Stimulated activated memory B cell treated with anti-CD40 and anti-IgM and Interleukin-4, amounts not matched to agents 10 μg/mL and 1 μg/mL and 100 μg/mL, for 72 hours (primary cell): ENCODE measurements at regions not wholly inside any gene's neighbourhood (a gene's known extent, or its start where the extent isn't known, plus 50 kb on each side); places are given as distances from the start of the nearest gene placed in this dataset.

ENCODE experiments used
- ATAC-seq: fragments of 150-1000 bp; cut with Tn5 transposase; 2 replicates; pipeline ENCODE4 v1.10.0; 2021
- H3K27ac Mint-ChIP-seq: one replicate; pipeline ENCODE4 v1.8.0; 2022; ENCODE audit warnings: mild to moderate bottlenecking, mixed read lengths
- H3K27me3 Mint-ChIP-seq: one replicate; pipeline ENCODE4 v1.8.0; 2022; ENCODE audit warnings: mixed read lengths
- H3K36me3 Mint-ChIP-seq: one replicate; pipeline ENCODE4 v1.8.0; 2022; ENCODE audit warnings: mixed read lengths
- H3K4me1 Mint-ChIP-seq: one replicate; pipeline ENCODE4 v1.8.0; 2022; ENCODE audit warnings: mixed read lengths
- H3K4me3 Mint-ChIP-seq: one replicate; pipeline ENCODE4 v1.8.0; 2022; ENCODE audit warnings: mild to moderate bottlenecking, moderate library complexity, mixed read lengths
- H3K9me3 Mint-ChIP-seq: one replicate; pipeline ENCODE4 v1.8.0; 2022; ENCODE audit warnings: mixed read lengths

- peaks cover 13% of the 10 kb centered on the region for H3K27me3 Mint-ChIP-seq
- H3K9me3 Mint-ChIP-seq = peaks cover 22% of the 10 kb centered on the region
- H3K36me3 Mint-ChIP-seq = no peaks in the 10 kb centered on the region
- no peak for ATAC-seq
- H3K4me1 Mint-ChIP-seq = no peaks in the 10 kb centered on the region
- H3K27ac Mint-ChIP-seq = no peak overlapping the region
- no peak overlapping the region for H3K4me3 Mint-ChIP-seq
These were observed 52.3 kb upstream of the SNTG2 start for GRCh38 chr2:898319-898718.

DNA sequence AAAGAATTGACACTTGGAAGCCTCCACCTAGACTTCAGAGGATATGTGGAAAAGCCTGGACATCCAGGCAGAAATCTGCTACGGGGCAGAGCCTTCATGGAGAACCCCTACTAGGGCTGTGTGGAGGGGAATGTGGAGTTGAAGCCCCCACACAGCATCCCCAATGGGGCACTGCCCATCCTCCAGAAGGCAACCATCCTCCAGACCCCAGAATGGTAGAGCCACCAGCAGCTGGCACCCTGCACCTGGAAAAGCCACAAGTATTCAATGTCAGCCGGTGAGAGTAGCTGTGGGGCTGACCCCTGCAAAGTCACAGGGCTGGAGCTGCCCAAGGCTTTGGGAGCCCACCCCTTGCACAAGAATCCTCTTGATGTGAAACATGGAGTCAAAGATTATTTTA is 53.6 kb upstream of the SNTG2 start:
- Mint-ChIP-seq H3K27ac (no peak overlapping the region), H3K36me3 (no peaks in the 10 kb centered on the region), H3K4me3 (no peak overlapping the region), H3K4me1 (no peaks in the 10 kb centered on the region), H3K9me3 (peaks cover 22% of the 10 kb centered on the region), H3K27me3 (peaks cover 17% of the 10 kb centered on the region)
- no peak for ATAC-seq

DNA sequence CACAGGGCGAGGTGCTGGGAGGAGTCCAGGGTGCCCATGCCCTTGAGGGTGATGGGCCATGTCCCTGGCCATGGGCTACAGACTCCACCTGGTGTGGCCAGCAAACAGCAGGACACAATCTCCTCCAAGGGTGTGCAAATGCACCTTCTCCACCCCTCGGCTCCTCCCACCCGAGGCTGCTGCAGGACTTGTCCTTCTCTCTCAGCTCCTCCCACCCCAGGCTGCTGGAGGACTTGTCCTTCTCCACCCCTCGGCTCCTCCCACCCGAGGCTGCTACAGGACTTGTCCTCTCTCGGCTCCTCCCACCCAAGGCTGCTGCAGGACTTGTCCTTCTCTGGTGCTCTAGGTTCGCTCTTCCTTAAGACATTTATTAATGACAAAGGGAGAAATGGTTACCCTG is 57.3 kb upstream of the SNTG2 start:
- no peaks in the 10 kb centered on the region for H3K36me3 Mint-ChIP-seq
- H3K4me3 Mint-ChIP-seq = no peak overlapping the region
- no peak for ATAC-seq
- no peak overlapping the region for H3K27ac Mint-ChIP-seq
- peaks cover 22% of the 10 kb centered on the region for H3K9me3 Mint-ChIP-seq
- H3K4me1 Mint-ChIP-seq = no peaks in the 10 kb centered on the region
- H3K27me3 Mint-ChIP-seq = peaks cover 36% of the 10 kb centered on the region

- no peak for ATAC-seq
- peaks cover 36% of the 10 kb centered on the region for H3K27me3 Mint-ChIP-seq
- H3K9me3 Mint-ChIP-seq = peaks cover 22% of the 10 kb centered on the region
- H3K36me3 Mint-ChIP-seq = no peaks in the 10 kb centered on the region
- no peak overlapping the region for H3K4me3 Mint-ChIP-seq
- H3K27ac Mint-ChIP-seq = no peak overlapping the region
- no peaks in the 10 kb centered on the region for H3K4me1 Mint-ChIP-seq
These were observed 57.8 kb upstream of the SNTG2 start for GRCh38 chr2:892892-893291.

GRCh38 chr2:892401-892800 is 58.2 kb upstream of the SNTG2 start:
- H3K4me3 Mint-ChIP-seq = no peak overlapping the region
- H3K27me3 Mint-ChIP-seq = peaks cover 36% of the 10 kb centered on the region
- H3K9me3 Mint-ChIP-seq = peaks cover 19% of the 10 kb centered on the region
- no peaks in the 10 kb centered on the region for H3K36me3 Mint-ChIP-seq
- no peaks in the 10 kb centered on the region for H3K4me1 Mint-ChIP-seq
- no peak for ATAC-seq
- no peak overlapping the region for H3K27ac Mint-ChIP-seq

GRCh38 chr2:891734-892133 is 58.9 kb upstream of the SNTG2 start:
- Mint-ChIP-seq H3K9me3 (peaks cover 17% of the 10 kb centered on the region), H3K4me1 (no peaks in the 10 kb centered on the region), H3K27me3 (peaks cover 36% of the 10 kb centered on the region)

GRCh38 chr2:890791-891190 is 59.9 kb upstream of the SNTG2 start:
- Mint-ChIP-seq H3K27me3 (peaks cover 43% of the 10 kb centered on the region), H3K4me1 (no peaks in the 10 kb centered on the region), H3K9me3 (peaks cover 8% of the 10 kb centered on the region), H3K27ac (no peak overlapping the region), H3K4me3 (no peak overlapping the region), H3K36me3 (no peaks in the 10 kb centered on the region)
- ATAC-seq = no peak

More at GRCh38 chr2:891734-892133, 58.9 kb upstream of the SNTG2 start:
- no peak overlapping the region for H3K4me3 Mint-ChIP-seq
- no peaks in the 10 kb centered on the region for H3K36me3 Mint-ChIP-seq
- no peak for ATAC-seq
- H3K27ac Mint-ChIP-seq = no peak overlapping the region

- Mint-ChIP-seq H3K4me3 (no peak overlapping the region), H3K4me1 (no peaks in the 10 kb centered on the region), H3K27me3 (peaks cover 49% of the 10 kb centered on the region), H3K9me3 (peaks cover 4% of the 10 kb centered on the region), H3K27ac (no peak overlapping the region), H3K36me3 (no peaks in the 10 kb centered on the region)
- ATAC-seq = peak; percentile 10
These were observed 60.4 kb upstream of the SNTG2 start for GRCh38 chr2:890214-890613.

- Mint-ChIP-seq H3K4me3 (no peak overlapping the region), H3K4me1 (no peaks in the 10 kb centered on the region), H3K27me3 (peaks cover 60% of the 10 kb centered on the region), H3K27ac (no peak overlapping the region), H3K9me3 (no peaks in the 10 kb centered on the region), H3K36me3 (no peaks in the 10 kb centered on the region)
- ATAC-seq = no peak
These were observed 61.6 kb upstream of the SNTG2 start for GRCh38 chr2:888906-889566.

DNA sequence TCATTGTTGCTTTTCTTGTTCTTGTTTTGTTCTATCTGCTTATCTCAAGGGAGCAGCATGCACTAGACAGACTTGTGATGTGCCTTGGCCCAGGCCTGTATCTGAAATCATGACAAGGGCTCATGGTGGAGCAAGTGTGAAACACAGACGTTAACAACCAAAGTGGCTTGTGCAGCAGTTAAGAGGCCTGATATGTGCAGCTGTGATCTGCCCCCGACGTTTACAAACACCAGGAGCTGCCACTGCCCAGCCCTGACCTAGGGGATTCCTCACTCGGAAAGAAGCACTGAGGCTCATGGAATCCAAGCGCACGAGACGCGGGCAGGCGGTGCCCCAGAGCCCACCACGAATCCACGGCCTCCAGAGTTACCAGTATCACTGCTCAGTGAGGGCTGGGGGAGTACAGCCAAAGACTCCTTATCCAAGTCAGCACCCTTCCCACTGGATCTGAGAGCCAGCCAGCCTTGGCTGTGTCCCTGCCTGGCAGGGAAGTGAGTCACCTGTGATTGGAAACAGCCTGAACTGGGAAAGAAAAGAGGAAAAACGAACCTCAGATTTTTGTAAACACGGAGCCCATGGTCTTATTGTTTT is 62.3 kb upstream of the SNTG2 start:
- Mint-ChIP-seq H3K27me3 (peaks cover 61% of the 10 kb centered on the region), H3K36me3 (no peaks in the 10 kb centered on the region)

DNA sequence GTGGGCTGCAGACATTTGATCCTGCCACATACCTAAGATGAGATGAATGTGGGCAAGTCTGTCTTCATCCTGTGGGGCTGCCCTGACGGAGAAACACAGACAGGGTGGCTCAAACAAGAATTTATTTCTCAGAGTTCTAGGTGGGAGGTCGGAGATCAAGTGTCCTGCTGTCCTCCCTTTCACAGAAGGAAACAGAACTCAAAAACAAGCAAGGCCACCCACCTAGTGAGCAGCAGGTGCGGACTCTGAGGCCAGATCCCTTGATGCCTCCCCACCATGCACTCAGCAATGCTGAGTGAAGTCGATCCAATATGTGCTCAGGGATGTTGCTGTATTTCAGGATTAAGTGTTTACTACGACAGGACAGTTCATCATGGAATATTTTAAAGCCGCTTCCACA is 63.0 kb upstream of the SNTG2 start:
- no peaks in the 10 kb centered on the region for H3K36me3 Mint-ChIP-seq
- peaks cover 55% of the 10 kb centered on the region for H3K27me3 Mint-ChIP-seq
- H3K9me3 Mint-ChIP-seq = no peaks in the 10 kb centered on the region
- no peak overlapping the region for H3K27ac Mint-ChIP-seq
- H3K4me3 Mint-ChIP-seq = no peak overlapping the region
- H3K4me1 Mint-ChIP-seq = no peaks in the 10 kb centered on the region
- no peak for ATAC-seq

More for the DNA sequence above, 62.3 kb upstream of the SNTG2 start:
- ATAC-seq = no peak
- Mint-ChIP-seq H3K9me3 (no peaks in the 10 kb centered on the region), H3K27ac (no peak overlapping the region), H3K4me3 (no peak overlapping the region), H3K4me1 (no peaks in the 10 kb centered on the region)

DNA sequence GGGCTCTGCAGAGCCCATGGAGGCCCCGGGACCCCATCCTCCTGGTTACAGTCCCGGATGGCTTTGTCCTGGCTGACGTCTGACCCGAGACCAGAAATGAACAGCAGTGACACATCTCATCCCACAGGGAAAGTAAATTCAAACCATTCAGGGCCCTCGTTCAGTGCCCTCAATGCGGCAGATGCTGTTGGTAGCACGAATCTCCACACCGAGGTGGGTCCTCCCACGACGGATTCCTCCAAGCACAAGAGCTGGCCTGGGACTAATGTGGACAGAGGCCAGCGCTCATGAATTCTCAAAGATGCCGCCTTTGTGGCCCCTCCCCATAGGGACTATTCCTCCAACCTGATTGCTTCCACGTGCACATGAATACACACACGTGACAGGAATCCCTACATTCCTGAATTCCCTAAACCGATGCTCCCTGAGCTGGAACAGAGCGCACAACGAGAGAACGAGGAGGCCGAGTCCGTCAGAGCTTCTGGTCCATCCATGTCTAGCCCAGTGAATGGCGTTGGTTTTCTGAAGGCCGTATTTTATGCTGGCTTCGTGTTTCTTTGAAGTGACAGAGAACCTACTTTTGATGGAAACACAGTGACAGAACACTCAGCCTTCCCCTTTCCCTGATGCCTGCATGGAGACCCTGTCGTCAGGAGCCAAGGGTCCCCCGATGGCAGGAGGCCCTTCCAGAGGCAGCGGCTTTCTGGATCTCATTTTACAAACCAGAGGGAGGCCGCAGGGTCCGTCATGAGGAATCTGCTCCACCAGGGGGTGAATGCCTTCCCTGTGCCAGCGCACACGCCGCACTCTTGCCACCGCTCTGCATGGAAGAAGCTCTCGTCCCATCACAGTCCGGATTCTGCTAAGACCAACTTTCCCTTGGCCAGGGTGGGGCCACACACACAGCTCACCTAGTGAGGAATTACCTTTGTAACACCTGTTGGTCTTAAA is 64.3 kb upstream of the SNTG2 start:
- Mint-ChIP-seq H3K4me3 (no peak overlapping the region), H3K4me1 (no peaks in the 10 kb centered on the region), H3K36me3 (no peaks in the 10 kb centered on the region), H3K9me3 (no peaks in the 10 kb centered on the region), H3K27me3 (peaks cover 53% of the 10 kb centered on the region), H3K27ac (no peak overlapping the region)
- no peak for ATAC-seq

DNA sequence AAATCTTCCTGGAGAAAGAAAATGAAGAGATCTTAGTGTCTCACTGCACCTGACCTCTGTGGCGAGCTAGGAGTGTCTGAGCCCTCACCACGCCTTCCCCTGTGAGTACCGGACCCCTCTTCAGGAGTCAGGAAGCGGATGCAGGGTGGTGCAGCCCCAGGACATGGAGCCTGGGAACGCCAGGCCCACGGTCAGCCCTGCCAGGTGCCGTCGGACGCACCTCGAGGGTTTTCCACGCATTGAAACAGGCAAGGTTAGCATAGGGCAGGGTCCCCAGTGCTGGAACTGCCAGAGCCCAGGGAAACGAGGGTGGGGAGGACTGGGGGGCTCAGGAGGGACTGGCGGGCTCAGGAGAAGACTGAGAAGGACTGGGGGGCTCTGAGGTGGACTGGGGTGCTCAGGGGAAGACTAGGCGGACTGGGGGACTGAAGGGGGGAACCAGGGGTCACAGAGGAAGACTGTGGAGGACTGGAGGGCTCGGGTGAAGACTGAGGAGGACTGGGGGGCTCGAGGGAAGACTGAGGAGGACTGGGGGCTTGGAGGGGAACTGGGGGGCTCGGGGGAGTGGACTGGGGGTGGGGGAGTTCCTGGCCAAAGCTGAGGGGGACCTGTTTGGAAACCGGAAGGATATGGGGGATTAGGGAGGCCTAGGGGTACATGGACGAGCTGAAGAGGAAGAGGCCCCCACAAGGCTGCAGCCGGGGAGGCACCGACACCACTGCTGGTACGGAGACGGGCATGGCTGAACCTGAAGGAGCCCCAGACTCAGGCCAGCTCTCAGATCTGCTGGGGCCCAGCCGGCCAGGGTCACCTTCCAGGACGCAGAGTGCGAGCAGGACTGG is 65.2 kb upstream of the SNTG2 start:
- ATAC-seq = no peak
- no peak overlapping the region for H3K4me3 Mint-ChIP-seq
- peaks cover 45% of the 10 kb centered on the region for H3K27me3 Mint-ChIP-seq
- no peaks in the 10 kb centered on the region for H3K36me3 Mint-ChIP-seq
- no peaks in the 10 kb centered on the region for H3K9me3 Mint-ChIP-seq
- no peaks in the 10 kb centered on the region for H3K4me1 Mint-ChIP-seq
- H3K27ac Mint-ChIP-seq = no peak overlapping the region

- no peak overlapping the region for H3K4me3 Mint-ChIP-seq
- ATAC-seq = no peak
- peaks cover 38% of the 10 kb centered on the region for H3K27me3 Mint-ChIP-seq
- H3K27ac Mint-ChIP-seq = no peak overlapping the region
- no peaks in the 10 kb centered on the region for H3K9me3 Mint-ChIP-seq
- no peaks in the 10 kb centered on the region for H3K36me3 Mint-ChIP-seq
- no peaks in the 10 kb centered on the region for H3K4me1 Mint-ChIP-seq
These were observed 66.6 kb upstream of the SNTG2 start for GRCh38 chr2:883803-884748.
